ENCODE measurements at regions not wholly inside any gene's neighbourhood (a gene's known extent, or its start where the extent isn't known, plus 50 kb on each side); places are given as distances from the start of the nearest gene placed in this dataset.

GRCh38 chr15:58277333-58277732 lies 139.2 kb downstream of the AQP9 start:
- POLR2A ChIA-PET = no interaction called here
- CTCF ChIA-PET = interaction anchor here (1.2 kb wide), 1 partner anchor 364 kb away, joined by 3 read pairs; no protein-coding TSS in a partner anchor
- peaks cover 2% of the 10 kb centered on the region; the same call in 1 of the 2 replicates for H3K27me3 ChIP-seq (ENCODE audit: control insufficient read depth, insufficient read depth, low read length)

DNA sequence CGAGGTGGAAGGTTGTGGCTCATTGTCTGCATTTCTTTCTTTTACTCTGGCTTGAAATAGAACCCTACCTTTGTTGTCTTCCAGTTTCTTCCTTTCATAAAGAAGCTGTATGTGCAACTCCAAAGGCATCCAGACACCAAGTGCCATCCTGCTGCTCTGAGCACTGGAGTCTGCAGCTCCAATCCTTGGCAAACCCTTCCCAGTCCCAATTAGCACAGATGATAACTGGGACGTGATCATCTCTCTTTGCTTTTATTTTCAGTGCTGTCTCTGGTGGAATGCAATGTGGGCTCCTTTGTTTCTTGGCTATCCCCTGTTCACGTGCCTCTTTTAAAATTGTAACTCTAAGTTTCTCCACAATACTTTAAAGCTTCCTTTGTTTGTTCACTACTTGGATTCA lies 140.9 kb downstream of the AQP9 start:
- ChIA-PET CTCF (interaction anchor here (1.0 to 1.7 kb wide), 2 partner anchors 8 to 18 kb away, joined by 4 to 5 read pairs; no protein-coding TSS in a partner anchor), POLR2A (no interaction called here)
- Histone ChIP-seq H3K4me3 (ENCODE audit: low read depth, low read length) (no peak overlapping the region), H3K27me3 (ENCODE audit: control insufficient read depth, insufficient read depth, low read length) (peaks cover 2% of the 10 kb centered on the region; the same call in 1 of the 2 replicates), H3K36me3 (ENCODE audit: control insufficient read depth, insufficient read depth, low read length) (no peaks in the 10 kb centered on the region)
- no peak for DNase-seq (ENCODE audit: low read depth)
- TF ChIP-seq, protein P1, sequence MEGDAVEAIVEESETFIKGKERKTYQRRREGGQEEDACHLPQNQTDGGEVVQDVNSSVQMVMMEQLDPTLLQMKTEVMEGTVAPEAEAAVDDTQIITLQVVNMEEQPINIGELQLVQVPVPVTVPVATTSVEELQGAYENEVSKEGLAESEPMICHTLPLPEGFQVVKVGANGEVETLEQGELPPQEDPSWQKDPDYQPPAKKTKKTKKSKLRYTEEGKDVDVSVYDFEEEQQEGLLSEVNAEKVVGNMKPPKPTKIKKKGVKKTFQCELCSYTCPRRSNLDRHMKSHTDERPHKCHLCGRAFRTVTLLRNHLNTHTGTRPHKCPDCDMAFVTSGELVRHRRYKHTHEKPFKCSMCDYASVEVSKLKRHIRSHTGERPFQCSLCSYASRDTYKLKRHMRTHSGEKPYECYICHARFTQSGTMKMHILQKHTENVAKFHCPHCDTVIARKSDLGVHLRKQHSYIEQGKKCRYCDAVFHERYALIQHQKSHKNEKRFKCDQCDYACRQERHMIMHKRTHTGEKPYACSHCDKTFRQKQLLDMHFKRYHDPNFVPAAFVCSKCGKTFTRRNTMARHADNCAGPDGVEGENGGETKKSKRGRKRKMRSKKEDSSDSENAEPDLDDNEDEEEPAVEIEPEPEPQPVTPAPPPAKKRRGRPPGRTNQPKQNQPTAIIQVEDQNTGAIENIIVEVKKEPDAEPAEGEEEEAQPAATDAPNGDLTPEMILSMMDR (IDR thresholded peaks at IDR 0.05; ENCODE audit: insufficient read depth, low read depth, low read length) = no peak

More at GRCh38 chr15:58277333-58277732, 139.2 kb downstream of the AQP9 start:
- DNase-seq (ENCODE audit: low read depth) = no peak
- TF ChIP-seq, protein P1 (IDR thresholded peaks at IDR 0.05; ENCODE audit: insufficient read depth, low read depth, low read length) = no peak
- no peaks in the 10 kb centered on the region for H3K36me3 ChIP-seq (ENCODE audit: control insufficient read depth, insufficient read depth, low read length)
- no peak overlapping the region for H3K4me3 ChIP-seq (ENCODE audit: low read depth, low read length)

DNA sequence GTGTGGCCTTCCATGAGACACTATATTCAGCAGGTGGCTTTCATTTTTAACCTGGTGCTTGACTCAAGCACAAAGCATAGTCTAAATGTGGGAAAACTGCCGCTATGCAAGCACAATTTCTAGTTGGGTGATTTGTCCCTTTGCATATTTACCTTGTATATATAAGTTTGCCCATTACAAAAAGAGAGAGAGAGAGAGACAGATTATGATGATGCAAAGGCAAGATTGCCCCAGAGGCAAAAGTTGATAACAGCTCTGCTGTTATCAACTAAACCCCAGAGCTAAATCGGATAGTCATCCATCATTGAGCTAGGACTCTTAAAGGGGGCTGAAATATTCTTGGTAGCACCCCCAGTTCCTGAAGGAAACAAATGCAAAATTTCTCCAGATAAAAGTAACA lies 141.5 kb downstream of the AQP9 start:
- H3K4me3 ChIP-seq (ENCODE audit: low read depth, low read length) = no peak overlapping the region
- peaks cover 2% of the 10 kb centered on the region; the same call in 1 of the 2 replicates for H3K27me3 ChIP-seq (ENCODE audit: control insufficient read depth, insufficient read depth, low read length)
- ChIA-PET POLR2A (no interaction called here), CTCF (interaction anchor here (1.0 to 1.7 kb wide), 2 partner anchors 9 to 17 kb away, joined by 4 to 5 read pairs; no protein-coding TSS in a partner anchor)
- no peak for DNase-seq (ENCODE audit: low read depth)
- no peaks in the 10 kb centered on the region for H3K36me3 ChIP-seq (ENCODE audit: control insufficient read depth, insufficient read depth, low read length)
- TF ChIP-seq, protein P1 (IDR thresholded peaks at IDR 0.05; ENCODE audit: insufficient read depth, low read depth, low read length) = no peak

DNA sequence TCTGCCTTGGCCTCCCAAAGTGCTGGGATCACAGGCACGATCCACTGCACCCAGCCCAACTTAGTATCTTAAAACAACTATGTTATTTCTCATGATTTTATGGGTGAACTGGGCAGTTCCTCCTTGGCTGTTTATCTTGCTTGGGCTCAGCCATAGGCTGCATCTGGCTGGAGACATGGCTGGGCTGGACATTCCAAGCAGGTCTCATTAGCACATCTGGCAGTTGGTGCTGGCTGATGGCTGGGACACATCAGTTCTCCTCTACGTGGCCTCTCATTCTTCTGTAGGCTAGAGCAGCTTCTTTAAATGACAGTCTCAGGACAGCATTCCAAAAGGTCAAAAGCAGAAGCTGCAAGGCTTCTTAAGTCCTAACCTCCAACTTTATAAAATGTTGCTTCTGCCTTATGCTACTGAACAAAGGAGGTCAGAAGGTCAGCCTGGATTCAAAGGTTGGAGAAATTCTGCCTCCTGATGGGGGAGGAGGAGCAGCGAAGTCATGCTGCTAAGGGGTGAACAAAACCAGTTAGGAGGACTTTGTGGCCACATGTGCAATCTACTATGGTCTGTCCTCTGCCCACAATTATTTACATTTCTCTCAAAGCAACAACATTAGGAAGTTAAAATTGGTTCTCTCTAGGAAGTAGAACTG lies 144.0 kb downstream of the AQP9 start:
- TF ChIP-seq, protein P1 (IDR thresholded peaks at IDR 0.05; ENCODE audit: insufficient read depth, low read depth, low read length) = no peak
- ChIA-PET CTCF (no interaction called here), POLR2A (interaction anchor here (1.2 kb wide), 1 partner anchor 488 kb away, joined by 4 read pairs; no protein-coding TSS in a partner anchor)
- Histone ChIP-seq H3K36me3 (ENCODE audit: control insufficient read depth, insufficient read depth, low read length) (no peaks in the 10 kb centered on the region), H3K4me3 (ENCODE audit: low read depth, low read length) (no peak overlapping the region), H3K27me3 (ENCODE audit: control insufficient read depth, insufficient read depth, low read length) (0 out of 2 replicates have a peak, but pooled peaks cover under 1% of the 10 kb centered on the region)
- DNase-seq (ENCODE audit: low read depth) = no peak

GRCh38 chr15:58283302-58283701 lies 145.1 kb downstream of the AQP9 start:
- POLR2A ChIA-PET = no interaction called here

More at GRCh38 chr15:58283302-58283701, 145.1 kb downstream of the AQP9 start:
- Histone ChIP-seq H3K4me3 (ENCODE audit: low read depth, low read length) (no peak overlapping the region), H3K27me3 (ENCODE audit: control insufficient read depth, insufficient read depth, low read length) (no peaks in the 10 kb centered on the region), H3K36me3 (ENCODE audit: control insufficient read depth, insufficient read depth, low read length) (no peaks in the 10 kb centered on the region)
- no peak for DNase-seq (ENCODE audit: low read depth)
- CTCF ChIA-PET = no interaction called here
- TF ChIP-seq, protein P1 (IDR thresholded peaks at IDR 0.05; ENCODE audit: insufficient read depth, low read depth, low read length) = no peak

Measured in BJ (cell line).